Activated naive CD4-positive, alpha-beta T cell treated with anti-CD3 and anti-CD28 coated beads, Interleukin-2, amount 50 U/mL, for 72 hours (primary cell): ENCODE measurements at regions not wholly inside any gene's neighbourhood (a gene's known extent, or its start where the extent isn't known, plus 50 kb on each side); places are given as distances from the start of the nearest gene placed in this dataset.
"Not testable (repeated sequence)": the region's sequence is repeated elsewhere in the genome, so short reads cannot be mapped to it uniquely, and the experiment has no call there.

Source experiments
- ATAC-seq, 2 donors: fragments of 150-1000 bp; cut with Tn5 transposase; 2 replicates each; pipeline ENCODE4 v1.10.0; 2021; ENCODE audit warnings: mild to moderate bottlenecking in 2 of 2, moderate library complexity in 2 of 2
- DNase-seq, 2 donors: peaks; one replicate each; pipeline ENCODE4 v3.0.0; 2021 to 2022; ENCODE audit warnings: low spot score in 2 of 2
- H3K27ac Mint-ChIP-seq, 2 donors: one replicate each; pipeline ENCODE4 v1.8.0; 2022; ENCODE audit warnings: mild to moderate bottlenecking in 2 of 2, mixed read lengths in 2 of 2
- H3K36me3 Mint-ChIP-seq, 2 donors: one replicate each; pipeline ENCODE4 v1.8.0; 2022; ENCODE audit warnings: mixed read lengths in 2 of 2
- H3K9me3 Mint-ChIP-seq, 2 donors: one replicate each; pipeline ENCODE4 v1.8.0; 2022; ENCODE audit warnings: mixed read lengths in 2 of 2

- peaks cover 10 to 19% of the 10 kb centered on the region in 2 donors for H3K9me3 Mint-ChIP-seq
- no peak overlapping the region for H3K27ac Mint-ChIP-seq
- peaks cover 5 to 6% of the 10 kb centered on the region in 2 donors for H3K36me3 Mint-ChIP-seq
- DNase-seq (no peak), ATAC-seq (no peak)
These were observed 68.2 kb upstream of the TMPRSS2 start for GRCh38 chr21:41576013-41576615.

GRCh38 chr21:41573902-41574690 lies 66.1 kb upstream of the TMPRSS2 start:
- DNase-seq (no peak), ATAC-seq (no peak)
- Mint-ChIP-seq H3K27ac (no peak overlapping the region), H3K36me3 (peaks cover 5 to 6% of the 10 kb centered on the region in 2 donors), H3K9me3 (peaks cover 10 to 23% of the 10 kb centered on the region in 2 donors)

GRCh38 chr21:41571938-41572510 lies 64.1 kb upstream of the TMPRSS2 start:
- DNase-seq, result no peak
- peaks cover 0 to 5% of the 10 kb centered on the region in 2 donors for H3K36me3 Mint-ChIP-seq
- ATAC-seq, result no peak
- no peak overlapping the region for H3K27ac Mint-ChIP-seq
- H3K9me3 Mint-ChIP-seq, result peaks cover 6 to 13% of the 10 kb centered on the region in 2 donors

GRCh38 chr21:41570791-41571355 lies 62.9 kb upstream of the TMPRSS2 start:
- ATAC-seq (no peak), DNase-seq (no peak)
- peaks cover 6 to 10% of the 10 kb centered on the region in 2 donors for H3K9me3 Mint-ChIP-seq
- no peaks in the 10 kb centered on the region for H3K36me3 Mint-ChIP-seq
- H3K27ac Mint-ChIP-seq, result no peak overlapping the region

- DNase-seq (no peak), ATAC-seq (no peak)
- H3K9me3 Mint-ChIP-seq, result peaks cover 6 to 10% of the 10 kb centered on the region in 2 donors
- H3K27ac Mint-ChIP-seq, result no peak overlapping the region
- no peaks in the 10 kb centered on the region for H3K36me3 Mint-ChIP-seq
These were observed 60.8 kb upstream of the TMPRSS2 start for GRCh38 chr21:41568606-41569385.

- no peak for ATAC-seq
- Mint-ChIP-seq H3K9me3 (peaks cover 6 to 10% of the 10 kb centered on the region in 2 donors), H3K27ac (no peak overlapping the region), H3K36me3 (no peaks in the 10 kb centered on the region)
- DNase-seq, result no peak
These were observed 60.0 kb upstream of the TMPRSS2 start for GRCh38 chr21:41567901-41568510.

GRCh38 chr21:41567237-41567636 lies 59.3 kb upstream of the TMPRSS2 start:
- not testable (repeated sequence) for DNase-seq, H3K27ac Mint-ChIP-seq, ATAC-seq, H3K36me3 Mint-ChIP-seq, H3K9me3 Mint-ChIP-seq

GRCh38 chr21:41566500-41567014 lies 58.6 kb upstream of the TMPRSS2 start:
- no peak overlapping the region for H3K27ac Mint-ChIP-seq
- DNase-seq (no peak), ATAC-seq (no peak)
- no peaks in the 10 kb centered on the region for H3K36me3 Mint-ChIP-seq
- peaks cover 0 to 5% of the 10 kb centered on the region in 2 donors for H3K9me3 Mint-ChIP-seq

- DNase-seq, result no peak
- Mint-ChIP-seq H3K9me3 (no peaks in the 10 kb centered on the region), H3K36me3 (no peaks in the 10 kb centered on the region), H3K27ac (no peak overlapping the region)
- ATAC-seq, result no peak
These were observed 57.6 kb upstream of the TMPRSS2 start for GRCh38 chr21:41565550-41565949.

- peak overlapping the region in 1 of 2 donors; percentile 85 for H3K27ac Mint-ChIP-seq
- H3K9me3 Mint-ChIP-seq, result no peaks in the 10 kb centered on the region
- ATAC-seq, result peak in 1 of 2 donors; percentile 47
- no peaks in the 10 kb centered on the region for H3K36me3 Mint-ChIP-seq
- no peak for DNase-seq
These were observed 56.9 kb upstream of the TMPRSS2 start for GRCh38 chr21:41564871-41565274.

- Mint-ChIP-seq H3K27ac (no peak overlapping the region), H3K36me3 (no peaks in the 10 kb centered on the region), H3K9me3 (no peaks in the 10 kb centered on the region)
- ATAC-seq (no peak), DNase-seq (no peak)
These were observed 54.4 kb upstream of the TMPRSS2 start for GRCh38 chr21:41562101-41563000.

- Mint-ChIP-seq H3K9me3 (no peaks in the 10 kb centered on the region), H3K27ac (no peak overlapping the region), H3K36me3 (no peaks in the 10 kb centered on the region)
- no peak for DNase-seq
- no peak for ATAC-seq
These were observed 53.7 kb upstream of the TMPRSS2 start for GRCh38 chr21:41561701-41562100.

- Mint-ChIP-seq H3K9me3 (no peaks in the 10 kb centered on the region), H3K27ac (no peak overlapping the region), H3K36me3 (no peaks in the 10 kb centered on the region)
- DNase-seq, result no peak
- ATAC-seq, result no peak
These were observed 52.8 kb upstream of the TMPRSS2 start for GRCh38 chr21:41560661-41561158.

GRCh38 chr21:41559658-41560631 lies 52.0 kb upstream of the TMPRSS2 start:
- Mint-ChIP-seq H3K27ac (no peak overlapping the region), H3K9me3 (no peaks in the 10 kb centered on the region), H3K36me3 (no peaks in the 10 kb centered on the region)
- ATAC-seq, result peak; percentile 47 to 78
- no peak for DNase-seq
